Natural killer cell (primary cell): ENCODE measurements at regions not wholly inside any gene's neighbourhood (a gene's known extent, or its start where the extent isn't known, plus 50 kb on each side); places are given as distances from the start of the nearest gene placed in this dataset.
A peak's percentile ranks its signal among the peaks of the same experiment; 100 is the strongest.

Source experiments
- ATAC-seq, 3 donors: fragments of 150-1000 bp in 2 of 3; fragments of 200-7000 bp in 1 of 3; cut with Tn5 transposase; 1 replicate in 1 of 3; 2 replicates in 2 of 3; pipeline ENCODE4 v1.10.0; 2021; ENCODE audit warnings: mild to moderate bottlenecking in 2 of 3, moderate library complexity in 2 of 3
- DNase-seq, 2 donors: peaks; one replicate each; pipeline versions ENCODE4 v3.0.0 to v3.0.0-alpha.2; 2013 to 2021; ENCODE audit warnings: mixed read lengths in 1 of 2
- H3K27ac ChIP-seq: one replicate; pipeline ENCODE4 v1.5.1; 2013; ENCODE audit warnings: mild to moderate bottlenecking, low read length
- H3K27me3 ChIP-seq: one replicate; pipeline ENCODE4 v1.6.1; 2013; ENCODE audit warnings: low read length; ENCODE audit not compliant: control insufficient read depth, insufficient read depth
- H3K36me3 ChIP-seq: one replicate; pipeline ENCODE4 v1.6.1; 2013; ENCODE audit warnings: low read length; ENCODE audit not compliant: control insufficient read depth, insufficient read depth
- H3K4me1 ChIP-seq: one replicate; pipeline ENCODE4 v1.6.1; 2013; ENCODE audit warnings: low read length; ENCODE audit not compliant: control insufficient read depth, insufficient read depth
- H3K4me3 ChIP-seq: one replicate; pipeline ENCODE4 v1.5.1; 2013; ENCODE audit warnings: low read length
- H3K9me3 ChIP-seq: one replicate; pipeline ENCODE4 v1.6.1; 2013; ENCODE audit warnings: low read length; ENCODE audit not compliant: control insufficient read depth, insufficient read depth
- H3K27ac Mint-ChIP-seq, 2 donors: one replicate each; pipeline ENCODE4 v1.8.0; 2022; ENCODE audit warnings: mild to moderate bottlenecking in 2 of 2, mixed read lengths in 2 of 2, moderate library complexity in 1 of 2
- H3K27me3 Mint-ChIP-seq, 2 donors: one replicate each; pipeline ENCODE4 v1.8.0; 2022; ENCODE audit warnings: low read depth in 2 of 2, mixed read lengths in 2 of 2
- H3K36me3 Mint-ChIP-seq: one replicate; pipeline ENCODE4 v1.8.0; 2022; ENCODE audit warnings: mixed read lengths
- H3K4me1 Mint-ChIP-seq, 2 donors: one replicate each; pipeline ENCODE4 v1.8.0; 2022; ENCODE audit warnings: mixed read lengths in 2 of 2
- H3K4me3 Mint-ChIP-seq: one replicate; pipeline ENCODE4 v1.8.0; 2022; ENCODE audit warnings: mild to moderate bottlenecking, moderate library complexity, mixed read lengths
- H3K9me3 Mint-ChIP-seq, 2 donors: one replicate each; pipeline ENCODE4 v1.8.0; 2022; ENCODE audit warnings: mixed read lengths in 2 of 2
- WGBS: methylation state at CpG from one replicate; pipeline ENCODE4 v1.1.7; 2013; ENCODE audit warnings: missing lambda C conversion rate; ENCODE audit not compliant: insufficient coverage; 5-methylcytosine and 5-hydroxymethylcytosine counted together
- intact Hi-C: fragments of 100-400 bp; cut with micrococcal nuclease; formaldehyde crosslinking; loops from one replicate; pipeline ENCODE4 v1.14.2; 2022
- TF ChIP-seq, protein P1 (sequence below): fragments of 200-600 bp; IDR thresholded peaks from one replicate; pipeline ENCODE4 v1.8.0; 2022; ENCODE audit warnings: antibody characterized with exemption

DNA sequence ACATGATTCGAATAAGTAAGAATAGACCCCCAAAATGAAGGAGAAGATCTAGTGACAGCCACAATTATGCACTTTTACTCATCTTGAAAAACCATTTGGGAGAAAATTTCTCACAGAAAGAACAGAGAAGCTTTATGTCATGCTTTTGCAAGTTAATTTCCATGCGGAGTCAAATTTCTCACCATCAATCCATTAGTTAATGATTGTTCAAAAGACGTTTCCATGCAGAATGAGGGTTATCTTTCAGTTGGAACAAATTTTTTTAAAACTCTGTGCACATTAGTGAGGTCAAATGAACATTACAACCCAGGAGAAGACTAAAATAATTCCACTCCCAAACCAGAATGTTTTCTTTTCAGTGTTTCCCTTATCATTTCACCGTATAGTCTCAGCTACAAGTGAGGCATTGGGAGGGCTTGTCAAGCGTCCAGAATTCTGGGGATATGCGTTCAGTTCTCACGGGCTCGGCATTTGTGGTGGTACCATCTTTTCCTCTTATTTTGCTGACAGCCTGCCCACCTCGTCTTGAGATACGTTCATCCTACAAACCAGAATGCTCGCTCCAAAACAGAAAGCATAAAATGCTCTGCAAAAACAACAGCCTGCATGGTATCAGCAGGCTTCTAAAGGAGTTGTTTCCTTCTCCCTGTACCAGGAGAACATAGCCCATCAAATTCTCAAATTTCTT, 130.8 kb upstream of the TBL1X start:
- Histone ChIP-seq H3K36me3 (no peaks in the 10 kb centered on the region), H3K27me3 (no peaks in the 10 kb centered on the region), H3K27ac (no peak overlapping the region), H3K9me3 (no peaks in the 10 kb centered on the region), H3K4me3 (no peak overlapping the region), H3K4me1 (no peaks in the 10 kb centered on the region)
- TF ChIP-seq, protein P1, sequence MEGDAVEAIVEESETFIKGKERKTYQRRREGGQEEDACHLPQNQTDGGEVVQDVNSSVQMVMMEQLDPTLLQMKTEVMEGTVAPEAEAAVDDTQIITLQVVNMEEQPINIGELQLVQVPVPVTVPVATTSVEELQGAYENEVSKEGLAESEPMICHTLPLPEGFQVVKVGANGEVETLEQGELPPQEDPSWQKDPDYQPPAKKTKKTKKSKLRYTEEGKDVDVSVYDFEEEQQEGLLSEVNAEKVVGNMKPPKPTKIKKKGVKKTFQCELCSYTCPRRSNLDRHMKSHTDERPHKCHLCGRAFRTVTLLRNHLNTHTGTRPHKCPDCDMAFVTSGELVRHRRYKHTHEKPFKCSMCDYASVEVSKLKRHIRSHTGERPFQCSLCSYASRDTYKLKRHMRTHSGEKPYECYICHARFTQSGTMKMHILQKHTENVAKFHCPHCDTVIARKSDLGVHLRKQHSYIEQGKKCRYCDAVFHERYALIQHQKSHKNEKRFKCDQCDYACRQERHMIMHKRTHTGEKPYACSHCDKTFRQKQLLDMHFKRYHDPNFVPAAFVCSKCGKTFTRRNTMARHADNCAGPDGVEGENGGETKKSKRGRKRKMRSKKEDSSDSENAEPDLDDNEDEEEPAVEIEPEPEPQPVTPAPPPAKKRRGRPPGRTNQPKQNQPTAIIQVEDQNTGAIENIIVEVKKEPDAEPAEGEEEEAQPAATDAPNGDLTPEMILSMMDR: no peak
- Mint-ChIP-seq H3K27me3 (peaks cover 0 to 8% of the 10 kb centered on the region in 2 donors), H3K4me3 (no peak overlapping the region), H3K36me3 (no peaks in the 10 kb centered on the region), H3K27ac (no peak overlapping the region), H3K4me1 (peaks cover 8 to 10% of the 10 kb centered on the region in 2 donors), H3K9me3 (no peaks in the 10 kb centered on the region)
- ATAC-seq (no peak), DNase-seq (no peak)
- 92% methylated on average over 10 of the region's 11 CpGs for WGBS
- intact Hi-C loops: no loop called here

DNA sequence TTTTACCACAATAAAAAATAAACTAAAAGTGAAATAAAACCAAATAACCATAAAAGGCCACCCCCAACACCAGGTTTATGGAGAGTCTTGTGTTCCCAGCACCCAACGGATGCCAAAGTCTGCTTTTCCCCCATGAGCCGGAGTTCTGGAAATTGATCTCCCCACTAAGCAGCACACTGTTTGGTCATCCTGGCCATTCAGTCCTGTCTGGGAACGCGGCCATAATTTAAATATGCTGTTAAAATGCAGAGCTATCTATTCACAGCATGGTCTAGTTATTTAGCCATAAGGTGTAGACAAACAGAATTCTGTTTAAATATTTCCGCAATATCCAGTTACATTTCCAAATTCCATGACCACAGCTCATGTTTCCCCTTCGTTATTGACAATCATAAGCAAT, 129.6 kb upstream of the TBL1X start:
- 100% methylated on average over 4 of the region's 6 CpGs for WGBS
- Histone ChIP-seq H3K4me3 (no peak overlapping the region), H3K36me3 (no peaks in the 10 kb centered on the region), H3K9me3 (no peaks in the 10 kb centered on the region), H3K27ac (no peak overlapping the region), H3K4me1 (peaks cover 10% of the 10 kb centered on the region), H3K27me3 (no peaks in the 10 kb centered on the region)
- ATAC-seq: no peak
- DNase-seq: no peak
- Mint-ChIP-seq H3K27ac (no peak overlapping the region), H3K36me3 (no peaks in the 10 kb centered on the region), H3K9me3 (no peaks in the 10 kb centered on the region), H3K4me3 (no peak overlapping the region), H3K4me1 (peaks cover 18 to 19% of the 10 kb centered on the region in 2 donors), H3K27me3 (peaks cover 0 to 8% of the 10 kb centered on the region in 2 donors)
- TF ChIP-seq, protein P1: no peak
- intact Hi-C loops: no loop called here

DNA sequence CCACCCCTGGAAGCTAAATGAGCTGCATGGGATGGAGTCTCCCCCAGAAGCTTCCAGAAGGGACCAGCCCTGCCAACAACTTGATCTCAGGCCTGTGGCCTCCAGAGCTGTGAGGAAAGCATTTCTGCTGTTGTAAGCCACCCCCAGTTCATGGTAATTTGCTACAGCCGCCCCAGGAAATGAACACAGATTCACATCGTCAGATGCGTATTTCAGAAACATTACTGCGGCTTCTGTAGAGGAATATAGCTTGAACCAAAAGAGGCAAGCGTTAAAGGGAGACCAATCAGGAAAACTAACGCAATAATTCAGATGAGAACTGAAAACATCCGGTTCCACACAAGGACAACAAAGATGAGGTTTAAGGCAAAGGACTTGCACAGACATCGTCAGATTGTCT, 128.4 kb upstream of the TBL1X start:
- Mint-ChIP-seq H3K4me3 (no peak overlapping the region), H3K4me1 (peaks cover 31% of the 10 kb centered on the region in 2 donors), H3K27ac (no peak overlapping the region), H3K36me3 (no peaks in the 10 kb centered on the region), H3K9me3 (no peaks in the 10 kb centered on the region), H3K27me3 (peaks cover 0 to 8% of the 10 kb centered on the region in 2 donors)
- H3K27ac ChIP-seq: no peak overlapping the region
- peaks cover 22% of the 10 kb centered on the region for H3K4me1 ChIP-seq
- no peaks in the 10 kb centered on the region for H3K9me3 ChIP-seq
- no peak overlapping the region for H3K4me3 ChIP-seq
- TF ChIP-seq, protein P1: no peak
- no peaks in the 10 kb centered on the region for H3K27me3 ChIP-seq
- intact Hi-C loops: no loop called here
- no peaks in the 10 kb centered on the region for H3K36me3 ChIP-seq
- WGBS: 77% methylated on average over 8 of the region's 8 CpGs
- DNase-seq (peak in 1 of 2 donors; percentile 51), ATAC-seq (no peak)

DNA sequence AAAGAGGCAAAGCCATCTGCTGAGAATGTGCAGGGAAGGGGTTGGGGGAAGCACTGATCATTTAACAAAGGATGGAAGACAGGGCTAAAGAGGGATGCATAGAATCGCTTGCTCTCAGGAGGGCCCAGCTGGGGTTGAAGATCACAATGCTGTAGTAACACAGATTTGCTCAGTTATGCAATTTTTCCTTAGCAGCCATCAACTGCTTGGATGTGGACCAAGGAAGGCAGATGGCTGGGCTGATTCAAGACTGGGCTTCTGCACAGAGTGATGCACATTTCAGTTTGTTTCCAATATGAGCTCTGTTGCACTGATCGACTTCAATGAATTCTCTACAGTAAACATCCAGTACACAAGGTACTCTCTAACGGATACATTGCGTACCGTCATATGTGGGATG, 127.8 kb upstream of the TBL1X start:
- Histone ChIP-seq H3K27ac (no peak overlapping the region), H3K27me3 (no peaks in the 10 kb centered on the region), H3K4me1 (peaks cover 24% of the 10 kb centered on the region), H3K9me3 (no peaks in the 10 kb centered on the region), H3K36me3 (no peaks in the 10 kb centered on the region), H3K4me3 (no peak overlapping the region)
- TF ChIP-seq, protein P1: no peak
- Mint-ChIP-seq H3K4me1 (peaks cover 36% of the 10 kb centered on the region in 2 donors), H3K9me3 (no peaks in the 10 kb centered on the region), H3K4me3 (no peak overlapping the region), H3K36me3 (no peaks in the 10 kb centered on the region), H3K27me3 (peaks cover 0 to 8% of the 10 kb centered on the region in 2 donors), H3K27ac (no peak overlapping the region)
- WGBS: 85% methylated on average over 1 of the region's 5 CpGs
- ATAC-seq (no peak), DNase-seq (no peak)
- intact Hi-C loops: no loop called here
